Activated CD4-positive, alpha-beta T cell treated with anti-CD3 and anti-CD28 coated beads, Interleukin-2, amount 50 U/mL, for 1 hour (primary cell): ENCODE measurements at regions not wholly inside any gene's neighbourhood (a gene's known extent, or its start where the extent isn't known, plus 50 kb on each side); places are given as distances from the start of the nearest gene placed in this dataset.

Source experiments
- DNase-seq: peaks from one replicate; pipeline ENCODE4 v3.0.0-alpha.2; 2020

- DNase-seq: no peak
Observed at GRCh38 chr7:22962775-22963350, 51.1 kb downstream of the HYCC1 start.

- DNase-seq: no peak
Observed at GRCh38 chr7:22958742-22959141, 55.2 kb downstream of the HYCC1 start.

- no peak for DNase-seq
Observed at GRCh38 chr7:22954251-22954650, 59.7 kb downstream of the HYCC1 start.

GRCh38 chr7:22952306-22953015 lies 61.5 kb downstream of the HYCC1 start:
- no peak for DNase-seq

- no peak for DNase-seq
Observed at GRCh38 chr7:22949944-22950343, 64.0 kb downstream of the HYCC1 start.

GRCh38 chr7:22949221-22949620 lies 64.7 kb downstream of the HYCC1 start:
- DNase-seq: no peak

GRCh38 chr7:22948770-22949169 lies 65.2 kb downstream of the HYCC1 start:
- no peak for DNase-seq

- no peak for DNase-seq
Observed at GRCh38 chr7:22945584-22945983, 68.3 kb downstream of the HYCC1 start.

- no peak for DNase-seq
Observed at GRCh38 chr7:22944510-22944909, 69.4 kb downstream of the HYCC1 start.

- no peak for DNase-seq
Observed at GRCh38 chr7:22944022-22944421, 69.9 kb downstream of the HYCC1 start.

GRCh38 chr7:22942191-22942590 lies 71.7 kb downstream of the HYCC1 start:
- DNase-seq: no peak

GRCh38 chr7:22939842-22940241 lies 74.1 kb downstream of the HYCC1 start:
- no peak for DNase-seq

- no peak for DNase-seq
Observed at GRCh38 chr7:22937946-22938345, 76.0 kb downstream of the HYCC1 start.

GRCh38 chr7:22936246-22936645 lies 77.7 kb downstream of the HYCC1 start:
- DNase-seq: no peak

GRCh38 chr7:22935269-22935668 lies 78.7 kb downstream of the HYCC1 start:
- no peak for DNase-seq

- DNase-seq: no peak
Observed at GRCh38 chr7:22934473-22935065, 79.4 kb downstream of the HYCC1 start.

GRCh38 chr7:22934023-22934422 lies 79.9 kb downstream of the HYCC1 start:
- no peak for DNase-seq

- no peak for DNase-seq
Observed at GRCh38 chr7:22932896-22933295, 81.0 kb downstream of the HYCC1 start.

GRCh38 chr7:22931011-22931410 lies 82.9 kb downstream of the HYCC1 start:
- no peak for DNase-seq

GRCh38 chr7:22922307-22922706 lies 91.6 kb downstream of the HYCC1 start:
- no peak for DNase-seq

- DNase-seq: no peak
Observed at GRCh38 chr7:22921386-22922086, 92.4 kb downstream of the HYCC1 start.

- no peak for DNase-seq
Observed at GRCh38 chr7:22920672-22921071, 93.3 kb downstream of the HYCC1 start.

GRCh38 chr7:22913158-22913557 lies 90.5 kb upstream of the TOMM7 start:
- DNase-seq: no peak

- DNase-seq: no peak
Observed at GRCh38 chr7:22911889-22912288, 89.2 kb upstream of the TOMM7 start.
